Tibial nerve (tissue), 3 donors: ENCODE measurements at regions not wholly inside any gene's neighbourhood (a gene's known extent, or its start where the extent isn't known, plus 50 kb on each side); places are given as distances from the start of the nearest gene placed in this dataset.

Experiments used
- POLR2A ChIP-seq, 2 donors: fragments of 450-650 bp; IDR thresholded peaks; one replicate each; pipeline ENCODE4 v1.6.1; 2017; ENCODE audit warnings: antibody characterized with exemption in 2 of 2, mild to moderate bottlenecking in 2 of 2, moderate library complexity in 2 of 2
- TF ChIP-seq, protein P1 (sequence below), 5 experiments: fragments of 200-600 bp in 3 of 5; fragments of 450-650 bp in 2 of 5; sonication (generic) in 3 of 5; IDR thresholded peaks; one replicate each; pipeline ENCODE4 v1.5.1; 2016 to 2019; ENCODE audit warnings: antibody characterized with exemption in 5 of 5, mild to moderate bottlenecking in 3 of 5, moderate library complexity in 2 of 5

DNA sequence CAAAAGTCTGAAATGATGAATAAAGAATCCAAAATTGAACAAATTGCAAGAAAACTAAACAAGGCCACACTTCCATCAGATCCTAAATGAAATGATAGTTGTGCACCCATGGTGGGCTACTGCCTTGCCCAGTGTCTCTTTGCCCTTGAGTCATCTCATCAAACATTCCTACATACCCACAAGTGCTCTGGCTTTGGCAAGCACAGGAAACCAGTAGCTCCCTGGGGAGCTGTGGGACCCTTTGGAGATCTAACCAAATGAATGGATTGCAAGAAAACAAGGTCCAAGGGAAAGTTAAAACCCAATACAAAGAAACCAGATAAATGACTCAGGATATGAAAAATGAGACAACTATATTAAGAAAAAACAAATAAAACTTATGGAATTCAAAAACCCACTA, 129.8 kb upstream of the TMEM229A start:
- TF ChIP-seq, protein P1, sequence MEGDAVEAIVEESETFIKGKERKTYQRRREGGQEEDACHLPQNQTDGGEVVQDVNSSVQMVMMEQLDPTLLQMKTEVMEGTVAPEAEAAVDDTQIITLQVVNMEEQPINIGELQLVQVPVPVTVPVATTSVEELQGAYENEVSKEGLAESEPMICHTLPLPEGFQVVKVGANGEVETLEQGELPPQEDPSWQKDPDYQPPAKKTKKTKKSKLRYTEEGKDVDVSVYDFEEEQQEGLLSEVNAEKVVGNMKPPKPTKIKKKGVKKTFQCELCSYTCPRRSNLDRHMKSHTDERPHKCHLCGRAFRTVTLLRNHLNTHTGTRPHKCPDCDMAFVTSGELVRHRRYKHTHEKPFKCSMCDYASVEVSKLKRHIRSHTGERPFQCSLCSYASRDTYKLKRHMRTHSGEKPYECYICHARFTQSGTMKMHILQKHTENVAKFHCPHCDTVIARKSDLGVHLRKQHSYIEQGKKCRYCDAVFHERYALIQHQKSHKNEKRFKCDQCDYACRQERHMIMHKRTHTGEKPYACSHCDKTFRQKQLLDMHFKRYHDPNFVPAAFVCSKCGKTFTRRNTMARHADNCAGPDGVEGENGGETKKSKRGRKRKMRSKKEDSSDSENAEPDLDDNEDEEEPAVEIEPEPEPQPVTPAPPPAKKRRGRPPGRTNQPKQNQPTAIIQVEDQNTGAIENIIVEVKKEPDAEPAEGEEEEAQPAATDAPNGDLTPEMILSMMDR (IDR thresholded peaks at IDR 0.05): no peak
- TF ChIP-seq POLR2A (IDR thresholded peaks at IDR 0.05): no peak
